T-helper 1 cell treated with Interleukin-12 subunit alpha and Interleukin-12 subunit beta and Interleukin-4 antibody, amounts not matched to agents 30 ng/mL and 1 ng/mL, for 36 hours (primary cell): ENCODE measurements at regions not wholly inside any gene's neighbourhood (a gene's known extent, or its start where the extent isn't known, plus 50 kb on each side); places are given as distances from the start of the nearest gene placed in this dataset.

Source experiments
- intact Hi-C: fragments of 100-400 bp; cut with micrococcal nuclease; formaldehyde crosslinking; loops from one replicate; pipeline ENCODE4 v1.15.1; 2024

DNA sequence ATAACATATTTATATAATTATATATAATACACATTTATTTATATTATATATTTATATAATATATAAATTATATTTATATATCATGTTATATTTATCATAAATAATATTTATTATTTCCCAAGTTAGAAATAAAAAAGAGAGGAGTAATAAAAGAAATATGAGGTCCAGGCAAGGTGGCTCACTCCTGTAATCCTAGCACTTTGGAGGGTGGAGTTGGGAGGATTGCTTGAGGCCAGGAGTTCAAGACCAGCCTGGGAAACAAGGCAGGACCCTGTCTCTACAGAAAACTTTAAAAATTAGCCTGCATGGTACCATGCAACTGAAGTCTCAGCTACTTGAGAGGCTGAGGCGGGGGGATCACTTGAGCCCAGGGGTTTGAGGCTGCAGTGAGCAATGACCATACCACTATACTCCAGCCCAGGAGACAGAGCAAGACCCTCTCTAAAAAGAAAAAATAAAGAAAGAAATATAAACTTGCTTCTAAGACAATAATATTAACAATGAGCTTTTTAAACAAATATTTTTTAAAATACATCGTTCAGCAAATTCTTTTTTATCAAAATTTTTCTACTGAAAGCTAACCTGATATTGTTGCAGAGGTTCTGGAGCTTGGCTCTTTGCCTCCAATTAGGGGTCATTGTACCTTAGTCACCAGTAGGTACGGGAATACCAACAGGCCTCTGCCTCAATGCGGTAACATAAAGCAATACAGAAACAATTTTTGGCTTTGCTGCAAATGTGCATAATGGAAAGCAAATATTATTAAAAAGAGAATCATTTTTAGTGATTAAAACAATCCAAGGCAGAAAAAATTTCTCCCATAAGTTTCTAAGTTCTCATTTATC is 290.0 kb downstream of the SETD4 start:
- intact Hi-C loops, result no loop called here

DNA sequence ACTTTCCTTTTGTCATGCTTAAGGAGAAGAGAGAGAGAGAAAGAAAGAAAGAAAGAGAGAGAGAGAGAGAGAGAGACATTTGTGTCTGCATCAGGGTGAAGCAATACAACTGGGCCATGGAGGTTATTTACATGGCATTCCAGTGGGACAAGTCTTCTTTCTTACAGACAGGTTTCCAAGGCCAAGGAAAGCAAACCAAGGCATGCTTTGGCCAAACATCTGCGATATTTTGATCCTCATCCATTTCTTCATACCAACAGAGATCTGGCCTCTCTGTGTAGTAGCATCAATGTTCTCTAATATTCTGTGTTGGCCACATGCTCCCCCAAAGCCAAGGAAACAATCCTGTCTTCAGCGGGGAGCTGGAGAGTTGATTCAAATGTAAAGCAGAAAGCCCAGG is 292.1 kb downstream of the SETD4 start:
- intact Hi-C loops, result loop anchor here (10.0 kb wide), 1 partner anchor 157 kb away; no protein-coding TSS in a partner anchor

- intact Hi-C loops, result loop anchor here (10.0 kb wide), 1 partner anchor 160 kb away; no protein-coding TSS in a partner anchor
Observed at GRCh38 chr21:35764586-35764985, 295.7 kb downstream of the SETD4 start.

- intact Hi-C loops, result loop anchor here (10.0 kb wide), 1 partner anchor 161 kb away; no protein-coding TSS in a partner anchor
Observed at GRCh38 chr21:35764077-35764476, 296.2 kb downstream of the SETD4 start.

GRCh38 chr21:35754583-35754982 is 305.7 kb downstream of the SETD4 start:
- intact Hi-C loops, result no loop called here

DNA sequence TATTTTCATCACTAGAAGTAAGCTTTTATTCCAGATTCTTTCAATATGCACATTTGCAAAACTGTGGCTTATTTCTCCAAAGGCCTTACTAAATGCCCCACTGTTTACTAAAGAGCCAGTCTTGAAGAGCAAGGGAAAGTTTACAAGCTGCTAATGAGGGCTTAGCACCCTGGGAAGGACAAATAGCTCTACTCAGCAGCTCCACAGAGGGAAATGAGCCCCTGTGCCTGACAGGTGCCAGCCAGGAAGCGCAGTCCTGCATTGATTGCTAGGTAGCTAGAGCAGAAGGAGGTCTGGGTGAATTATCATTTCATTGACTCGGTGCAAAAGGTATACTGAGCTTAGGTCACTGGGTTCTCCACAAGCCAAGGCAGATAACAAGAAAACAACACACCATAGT is 307.0 kb downstream of the SETD4 start:
- intact Hi-C loops, result no loop called here

GRCh38 chr21:35751171-35751570 is 309.2 kb downstream of the SETD4 start:
- intact Hi-C loops, result no loop called here

DNA sequence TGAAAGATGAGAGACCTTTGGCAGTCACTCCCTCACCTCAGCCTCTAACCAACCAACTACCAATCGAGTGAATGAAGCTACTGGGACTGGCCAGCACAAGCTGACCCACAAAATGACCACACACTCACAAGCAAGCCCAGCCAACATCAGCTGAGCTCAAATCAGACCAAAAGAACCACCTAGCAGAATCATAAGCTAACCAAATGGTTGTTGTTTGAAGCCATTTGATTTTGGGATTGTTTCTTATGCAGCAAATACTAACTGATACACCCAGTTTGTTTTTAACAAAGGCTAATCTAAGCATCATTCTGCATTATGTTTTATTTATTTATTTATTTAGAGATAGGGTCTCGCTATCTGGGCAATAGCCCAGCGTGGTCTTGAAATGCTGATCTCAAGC is 310.4 kb downstream of the SETD4 start:
- intact Hi-C loops, result no loop called here

DNA sequence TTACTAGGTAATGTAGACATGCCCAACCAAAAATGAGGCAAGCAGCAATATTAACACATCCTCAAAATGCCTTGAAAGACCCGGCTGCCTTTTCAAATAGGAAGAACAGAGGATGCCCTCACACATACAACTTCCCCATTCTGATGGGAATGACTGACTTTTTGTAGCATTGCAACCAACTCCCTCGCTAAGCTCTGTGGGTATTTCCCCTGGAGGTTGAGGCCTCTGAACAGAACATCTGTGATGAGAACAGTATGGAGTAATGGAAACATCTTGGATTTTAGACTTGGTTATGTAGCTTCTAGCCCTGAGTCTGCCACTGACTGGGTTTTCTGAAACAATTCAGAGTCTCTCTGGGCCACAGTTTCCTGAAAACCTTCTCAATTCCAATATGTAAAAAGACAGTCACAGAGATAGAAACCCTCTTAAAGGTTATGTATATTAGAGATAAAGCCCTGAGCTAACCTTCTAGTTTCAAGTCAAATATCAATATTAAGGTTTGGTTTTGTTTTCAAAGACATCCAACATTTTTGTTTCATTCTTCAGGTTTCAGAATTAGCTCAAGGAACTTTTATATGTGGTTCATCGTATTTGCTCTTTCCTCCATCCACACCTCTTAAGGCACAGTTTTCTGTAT is 311.5 kb downstream of the SETD4 start:
- intact Hi-C loops, result no loop called here

- intact Hi-C loops, result no loop called here
Observed at GRCh38 chr21:35743571-35743970, 316.8 kb downstream of the SETD4 start.

- intact Hi-C loops, result no loop called here
Observed at GRCh38 chr21:35738347-35738961, 321.9 kb downstream of the SETD4 start.

DNA sequence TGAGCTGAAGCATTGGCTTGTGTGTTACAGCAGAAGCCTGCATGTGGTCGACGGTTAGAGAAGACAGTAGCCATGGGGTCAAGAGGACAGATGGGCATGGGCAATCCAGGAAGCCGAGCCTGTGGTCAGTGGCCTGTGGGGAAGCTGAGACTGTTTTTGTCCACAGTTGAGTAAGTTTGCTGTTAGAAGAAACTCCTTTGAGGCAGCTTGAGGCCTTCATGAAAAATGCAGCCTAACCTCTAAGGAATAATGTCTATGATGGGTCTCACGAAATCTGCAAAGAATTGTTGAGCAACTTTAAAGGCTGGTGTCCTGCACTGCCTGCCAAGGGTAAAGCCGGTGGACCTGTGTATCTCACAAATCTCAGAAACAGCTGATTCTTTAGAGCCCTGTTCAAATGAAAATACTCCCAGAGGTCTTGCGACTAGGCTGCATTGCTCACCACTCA is 322.4 kb downstream of the SETD4 start:
- intact Hi-C loops, result no loop called here

GRCh38 chr21:35737449-35737848 is 322.9 kb downstream of the SETD4 start:
- intact Hi-C loops, result no loop called here

DNA sequence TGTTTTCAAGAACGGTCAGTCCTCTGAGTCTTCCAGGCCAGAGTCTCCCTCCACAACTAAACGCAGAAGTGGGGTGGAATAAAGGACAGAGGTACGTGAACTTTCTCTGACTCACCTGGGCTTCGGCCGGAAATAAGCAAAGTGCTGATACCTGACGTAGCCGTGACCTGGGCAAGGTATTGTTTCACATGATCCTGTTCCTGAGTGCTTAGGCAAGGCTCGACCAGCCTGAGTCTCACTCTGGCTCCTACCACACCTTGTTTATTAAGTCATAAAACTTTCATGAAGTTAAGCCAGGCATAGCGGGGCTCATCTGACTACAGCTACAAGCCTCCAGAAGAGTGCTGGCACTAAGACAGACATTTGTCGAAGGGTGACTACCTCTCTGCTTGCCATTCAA is 327.5 kb downstream of the SETD4 start:
- intact Hi-C loops, result no loop called here

DNA sequence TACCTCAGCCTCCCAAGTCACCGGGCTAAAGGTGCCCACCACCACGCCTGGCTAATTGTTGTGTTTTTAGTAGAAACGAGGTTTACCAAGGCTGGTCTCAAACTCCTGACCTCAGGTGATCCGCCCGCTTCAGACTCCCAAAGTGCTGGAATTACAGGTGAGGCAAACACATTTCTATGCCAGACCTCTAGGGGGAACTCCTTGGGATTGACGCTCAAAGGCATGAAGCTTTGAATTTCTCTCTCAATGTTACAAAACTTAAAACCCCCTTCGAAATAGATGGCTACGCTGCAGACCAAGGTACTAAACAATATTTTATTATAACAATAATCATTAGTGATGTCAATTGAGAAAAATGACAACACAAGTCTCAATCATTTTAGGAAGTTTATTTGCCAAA is 330.0 kb downstream of the SETD4 start:
- intact Hi-C loops, result no loop called here

GRCh38 chr21:35727830-35728229 is 332.5 kb downstream of the SETD4 start:
- intact Hi-C loops, result no loop called here

DNA sequence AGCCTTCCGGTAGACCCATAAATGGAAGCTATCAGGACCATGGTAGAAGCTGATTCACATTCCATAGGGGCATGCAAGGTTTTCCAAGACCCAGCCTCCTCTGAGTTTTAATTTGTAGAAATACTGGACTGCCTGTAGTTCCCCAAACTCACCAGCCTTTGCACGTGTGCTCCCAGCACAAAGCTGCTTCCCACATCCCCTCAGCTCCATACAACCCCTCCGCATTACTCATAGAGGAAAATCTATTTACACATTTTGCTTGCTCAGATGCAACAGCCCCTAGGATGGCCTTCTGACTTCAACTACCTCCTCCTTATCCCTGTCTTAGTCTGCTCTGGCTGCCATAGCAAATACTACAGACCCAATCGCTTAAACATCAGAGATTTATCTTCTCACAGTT is 336.2 kb downstream of the SETD4 start:
- intact Hi-C loops, result no loop called here

GRCh38 chr21:35721701-35722100 is 338.6 kb downstream of the SETD4 start:
- intact Hi-C loops, result no loop called here

GRCh38 chr21:35720208-35720731 is 340.1 kb downstream of the SETD4 start:
- intact Hi-C loops, result no loop called here

DNA sequence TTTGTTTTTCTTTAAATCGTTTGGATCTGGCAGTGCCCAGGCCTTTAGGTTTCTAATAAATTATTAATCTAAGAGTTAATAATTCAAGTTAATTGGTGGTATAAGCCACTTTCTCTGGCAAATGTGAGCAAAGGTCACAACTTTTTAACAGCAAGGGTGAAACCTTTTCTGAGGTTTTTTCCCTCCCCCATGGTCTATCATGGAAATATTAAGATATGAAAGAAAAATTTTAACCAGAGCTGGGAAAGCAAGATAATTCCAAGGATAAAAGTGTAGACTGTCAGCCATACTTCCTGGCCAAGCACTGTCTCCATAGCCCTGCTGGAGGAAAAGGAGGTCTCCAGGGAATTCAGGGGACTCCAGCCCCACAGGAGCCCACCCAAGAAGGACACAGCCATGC is 341.2 kb downstream of the SETD4 start:
- intact Hi-C loops, result no loop called here

GRCh38 chr21:35716876-35717565 is 343.3 kb downstream of the SETD4 start:
- intact Hi-C loops, result no loop called here
